Right lobe of liver (tissue), 6 donors: ENCODE measurements at regions not wholly inside any gene's neighbourhood (a gene's known extent, or its start where the extent isn't known, plus 50 kb on each side); places are given as distances from the start of the nearest gene placed in this dataset.

Source experiments
- ATAC-seq, 4 donors: fragments of 200-7000 bp; cut with Tn5 transposase; one replicate each; pipeline ENCODE4 v1.9.1; 2020; ENCODE audit warnings: mild to moderate bottlenecking in 4 of 4, moderate library complexity in 4 of 4
- DNase-seq, 3 donors: peaks; one replicate each; pipeline ENCODE4 v3.0.0-alpha.2; 2020
- H3K27ac ChIP-seq, 3 donors: fragments of 200-600 bp; one replicate each; pipeline ENCODE4 v1.8.0; 2022
- H3K27me3 ChIP-seq, 2 donors: fragments of 200-600 bp; one replicate each; pipeline ENCODE4 v1.8.0; 2022
- H3K36me3 ChIP-seq, 4 donors: fragments of 200-600 bp; sonication (generic) in 1 of 4; one replicate each; pipeline versions ENCODE4 v1.5.1 to v1.8.0; 2017 to 2022; ENCODE audit warnings: control low read depth in 1 of 4
- H3K4me1 ChIP-seq, 4 donors: fragments of 200-600 bp; sonication (generic) in 1 of 4; one replicate each; pipeline versions ENCODE4 v1.5.1 to v1.8.0; 2017 to 2022; ENCODE audit warnings: control low read depth in 1 of 4
- H3K4me3 ChIP-seq, 3 donors: fragments of 200-600 bp; one replicate each; pipeline ENCODE4 v1.8.0; 2022
- H3K9me3 ChIP-seq, 4 donors: fragments of 200-600 bp; sonication (generic) in 1 of 4; one replicate each; pipeline versions ENCODE4 v1.5.1 to v1.8.0; 2017 to 2022; ENCODE audit warnings: control low read depth in 1 of 4
- CTCF ChIP-seq, 4 donors: fragments of 200-600 bp in 3 of 4; fragments of 450-650 bp in 1 of 4; IDR thresholded peaks; one replicate each; pipeline versions ENCODE4 v1.5.1 to v1.8.0; 2016 to 2022; ENCODE audit warnings: antibody characterized with exemption in 4 of 4, mild to moderate bottlenecking in 2 of 4
- POLR2A ChIP-seq: fragments of 450-650 bp; IDR thresholded peaks from one replicate; pipeline ENCODE4 v1.6.1; 2017; ENCODE audit warnings: antibody characterized with exemption, mild to moderate bottlenecking
- WGBS: methylation state at CpG from one replicate; pipeline ENCODE4 v1.1.6; 2018; ENCODE audit warnings: low coverage, low lambda C conversion rate; ENCODE audit not compliant: insufficient coverage; ENCODE audit errors: missing lambda C conversion rate; 5-methylcytosine and 5-hydroxymethylcytosine counted together
- intact Hi-C, 2 donors: fragments of 100-400 bp; cut with DNase I; formaldehyde crosslinking; loops; one replicate each; pipeline versions ENCODE4 v1.11.2 to v1.14.1; 2022
- donor health status: DM: no; HTN: yes; CAD: no.
- donor health status: DM: no; HTN: no; CAD: no.
- donor health status: DM: no; HTN: no; CAD: no.
- donor health status: DM: no; HTN: yes; CAD: no.
- donor health status: DM: no; HTN: yes; CAD: no.

DNA sequence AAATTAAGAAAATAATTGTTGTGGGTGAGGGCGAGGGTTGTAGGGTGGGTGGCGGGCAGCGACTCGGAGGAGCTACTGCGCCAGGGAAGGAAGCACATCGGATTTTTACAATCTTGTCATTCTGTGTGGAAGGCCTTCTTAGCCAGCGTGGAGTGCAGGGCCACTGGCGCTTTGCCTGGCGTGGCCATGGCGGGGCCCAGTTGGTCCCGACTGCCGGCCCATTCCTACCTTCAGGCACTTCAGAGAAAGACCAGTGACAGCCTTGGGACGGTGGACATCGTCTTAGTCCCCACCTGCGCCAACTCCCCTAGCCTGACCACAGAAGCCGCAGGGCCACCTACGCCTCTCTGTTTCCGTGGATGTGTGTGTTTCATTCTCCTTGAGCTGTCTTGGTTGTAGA, 136.9 kb upstream of the NEGR1 start:
- no peak for ATAC-seq
- no peak for TF ChIP-seq POLR2A
- TF ChIP-seq CTCF (IDR thresholded peaks at IDR 0.05): no peak

DNA sequence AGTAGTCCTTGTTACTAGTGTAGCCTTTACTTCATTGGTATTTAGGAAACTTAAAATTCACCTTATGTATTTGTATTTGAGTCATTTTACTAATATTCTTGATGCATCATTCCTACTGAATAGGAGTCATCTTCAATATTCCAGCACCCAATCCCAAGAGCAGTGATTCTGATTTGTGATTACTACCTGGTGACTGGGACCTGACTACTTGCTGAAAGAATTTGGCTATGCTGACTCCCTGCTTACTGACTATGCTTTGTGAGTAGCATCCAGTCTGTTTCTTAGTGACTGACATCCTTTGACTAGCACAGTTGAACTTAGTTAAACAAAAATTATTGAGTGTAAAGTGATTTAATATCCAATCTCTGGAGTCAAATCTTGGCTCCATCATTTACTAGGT, 129.9 kb upstream of the NEGR1 start:
- no peak for ATAC-seq

More for the DNA sequence above, 136.9 kb upstream of the NEGR1 start:
- intact Hi-C loops: no loop called here
- no peaks in the 10 kb centered on the region for H3K4me1 ChIP-seq
- H3K36me3 ChIP-seq: no peaks in the 10 kb centered on the region
- 76% methylated on average over 11 of the region's 18 CpGs for WGBS
- no peaks in the 10 kb centered on the region for H3K9me3 ChIP-seq
- H3K4me3 ChIP-seq: no peak overlapping the region
- H3K27ac ChIP-seq: no peak overlapping the region
- DNase-seq: no peak
- H3K27me3 ChIP-seq: no peaks in the 10 kb centered on the region

DNA sequence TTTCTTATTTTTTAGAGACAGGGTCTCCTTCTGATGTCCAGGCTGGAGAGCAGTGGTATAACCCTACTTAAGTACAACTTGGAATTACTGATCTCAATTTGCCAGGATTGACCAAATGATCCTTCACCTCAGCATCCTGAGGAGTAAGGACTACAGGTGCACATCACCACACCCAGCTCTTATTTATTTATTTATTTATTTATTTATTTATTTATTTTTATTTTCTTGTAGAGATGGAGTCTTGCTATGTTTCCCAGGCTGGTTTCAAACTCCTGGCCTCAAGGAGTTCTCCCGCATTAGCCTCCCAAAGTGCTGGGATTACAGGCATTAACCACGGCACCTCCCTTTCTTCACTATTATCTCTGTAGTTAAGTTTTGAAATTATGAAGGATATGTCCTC, 117.5 kb upstream of the NEGR1 start:
- H3K27ac ChIP-seq: no peak overlapping the region
- no peaks in the 10 kb centered on the region for H3K4me1 ChIP-seq
- no peak for TF ChIP-seq POLR2A
- H3K27me3 ChIP-seq: no peaks in the 10 kb centered on the region
- 71% methylated on average over 2 of the region's 2 CpGs for WGBS
- no peak for ATAC-seq
- intact Hi-C loops: no loop called here
- no peak overlapping the region for H3K4me3 ChIP-seq
- no peaks in the 10 kb centered on the region for H3K36me3 ChIP-seq
- no peaks in the 10 kb centered on the region for H3K9me3 ChIP-seq
- DNase-seq: no peak

More for the DNA sequence above, 129.9 kb upstream of the NEGR1 start:
- intact Hi-C loops: no loop called here
- Histone ChIP-seq H3K4me1 (no peaks in the 10 kb centered on the region), H3K27me3 (no peaks in the 10 kb centered on the region), H3K9me3 (no peaks in the 10 kb centered on the region), H3K27ac (no peak overlapping the region), H3K36me3 (no peaks in the 10 kb centered on the region), H3K4me3 (no peak overlapping the region)
- TF ChIP-seq CTCF (IDR thresholded peaks at IDR 0.05) (no peak), POLR2A (no peak)
- DNase-seq: no peak

DNA sequence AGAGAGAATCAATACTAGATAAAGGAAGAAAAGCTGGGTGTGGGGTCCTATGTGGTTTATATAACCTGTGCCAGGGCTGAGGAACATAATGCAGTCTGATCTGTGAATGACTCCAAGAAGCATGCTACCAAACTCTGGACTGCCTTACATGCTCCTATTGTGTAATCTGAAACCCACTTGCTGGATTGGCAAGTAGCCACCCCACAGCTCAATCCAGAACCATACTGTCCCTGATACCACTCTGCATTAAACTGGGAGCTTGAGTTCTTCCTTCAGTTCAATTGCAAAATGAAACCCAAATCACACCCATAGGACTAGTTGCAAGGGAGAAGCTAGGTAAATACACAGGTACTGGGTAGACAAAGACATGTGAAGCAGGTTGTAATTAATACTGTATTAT, 115.4 kb upstream of the NEGR1 start:
- no peaks in the 10 kb centered on the region for H3K27me3 ChIP-seq
- DNase-seq (no peak), ATAC-seq (no peak)
- H3K9me3 ChIP-seq: no peaks in the 10 kb centered on the region
- TF ChIP-seq CTCF (IDR thresholded peaks at IDR 0.05): no peak
- no peak for TF ChIP-seq POLR2A
- H3K36me3 ChIP-seq: no peaks in the 10 kb centered on the region
- no peak overlapping the region for H3K27ac ChIP-seq
- H3K4me1 ChIP-seq: no peaks in the 10 kb centered on the region
- H3K4me3 ChIP-seq: no peak overlapping the region
- intact Hi-C loops: no loop called here

DNA sequence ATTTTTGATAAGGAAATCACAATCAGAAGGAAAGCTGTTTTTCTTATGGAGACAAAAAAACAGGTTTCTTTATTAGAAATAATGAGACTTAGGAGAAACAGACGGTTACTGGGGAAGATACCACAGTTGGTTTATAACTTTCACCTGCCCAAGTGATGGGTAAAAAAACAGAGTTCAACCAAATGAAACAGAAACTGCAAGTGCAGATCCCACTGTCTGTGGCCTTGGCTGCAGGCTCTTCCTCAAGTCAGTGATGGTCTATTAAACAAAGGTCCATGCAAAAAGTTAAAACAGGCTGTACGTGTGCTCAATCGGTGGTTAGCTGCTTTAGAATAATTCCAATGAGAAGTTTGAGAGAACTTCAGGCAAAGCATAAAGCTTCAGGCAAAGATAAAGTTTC, 112.1 kb upstream of the NEGR1 start:
- DNase-seq: no peak
- no peak overlapping the region for H3K27ac ChIP-seq
- TF ChIP-seq CTCF (IDR thresholded peaks at IDR 0.05): no peak
- TF ChIP-seq POLR2A: no peak
- H3K27me3 ChIP-seq: no peaks in the 10 kb centered on the region
- intact Hi-C loops: no loop called here
- no peaks in the 10 kb centered on the region for H3K36me3 ChIP-seq
- ATAC-seq: no peak
- H3K9me3 ChIP-seq: no peaks in the 10 kb centered on the region
- H3K4me3 ChIP-seq: no peak overlapping the region
- no peaks in the 10 kb centered on the region for H3K4me1 ChIP-seq
- 51% methylated on average over 3 of the region's 3 CpGs for WGBS
